Activated CD4-positive, alpha-beta T cell treated with anti-CD3 and anti-CD28 coated beads, Interleukin-2, Interleukin-4, amounts not matched to agents 100 ng/mL and 50 ng/mL, durations not matched to agents 16 hours and 8 hours (primary cell): ENCODE measurements at regions not wholly inside any gene's neighbourhood (a gene's known extent, or its start where the extent isn't known, plus 50 kb on each side); places are given as distances from the start of the nearest gene placed in this dataset.
A peak's percentile ranks its signal among the peaks of the same experiment; 100 is the strongest.

Source experiments
- DNase-seq: peaks from one replicate; pipeline ENCODE4 v3.0.0-alpha.2; 2020; ENCODE audit warnings: low spot score

- DNase-seq, result peak; percentile 33
Measured at GRCh38 chr4:123026015-123026414, 103.6 kb upstream of the NUDT6 start.

GRCh38 chr4:123031664-123032063 lies 109.3 kb upstream of the NUDT6 start:
- no peak for DNase-seq

- DNase-seq, result no peak
Measured at GRCh38 chr4:123034023-123034422, 111.6 kb upstream of the NUDT6 start.

GRCh38 chr4:123035239-123035638 lies 112.8 kb upstream of the NUDT6 start:
- no peak for DNase-seq

- DNase-seq, result peak; percentile 17
Measured at GRCh38 chr4:123037804-123038203, 115.4 kb upstream of the NUDT6 start.

GRCh38 chr4:123042095-123042494 lies 119.7 kb upstream of the NUDT6 start:
- no peak for DNase-seq

- no peak for DNase-seq
Measured at GRCh38 chr4:123043013-123043412, 120.6 kb upstream of the NUDT6 start.

GRCh38 chr4:123043793-123044425 lies 121.5 kb upstream of the NUDT6 start:
- no peak for DNase-seq

- DNase-seq, result no peak
Measured at GRCh38 chr4:123046096-123046495, 123.7 kb upstream of the NUDT6 start.

- no peak for DNase-seq
Measured at GRCh38 chr4:123050018-123050417, 127.6 kb upstream of the NUDT6 start.

- no peak for DNase-seq
Measured at GRCh38 chr4:123052007-123052406, 129.6 kb upstream of the NUDT6 start.

GRCh38 chr4:123055943-123056342 lies 133.5 kb upstream of the NUDT6 start:
- no peak for DNase-seq

GRCh38 chr4:123060039-123060770 lies 137.8 kb upstream of the NUDT6 start:
- DNase-seq, result no peak

GRCh38 chr4:123064390-123064789 lies 142.0 kb upstream of the NUDT6 start:
- no peak for DNase-seq

GRCh38 chr4:123068081-123068480 lies 145.7 kb upstream of the NUDT6 start:
- no peak for DNase-seq

GRCh38 chr4:123072060-123072459 lies 149.7 kb upstream of the NUDT6 start:
- no peak for DNase-seq

GRCh38 chr4:123073650-123074049 lies 151.3 kb upstream of the NUDT6 start:
- no peak for DNase-seq

GRCh38 chr4:123077330-123077729 lies 154.9 kb upstream of the NUDT6 start:
- no peak for DNase-seq

- no peak for DNase-seq
Measured at GRCh38 chr4:123081971-123082370, 159.6 kb upstream of the NUDT6 start.

GRCh38 chr4:123083646-123084045 lies 161.2 kb upstream of the NUDT6 start:
- DNase-seq, result no peak

GRCh38 chr4:123088501-123088900 lies 166.1 kb upstream of the NUDT6 start:
- no peak for DNase-seq

- DNase-seq, result no peak
Measured at GRCh38 chr4:123090886-123091285, 168.5 kb upstream of the NUDT6 start.

GRCh38 chr4:123092586-123092985 lies 170.2 kb upstream of the NUDT6 start:
- no peak for DNase-seq

- DNase-seq, result peak; percentile 2
Measured at GRCh38 chr4:123093236-123093635, 170.8 kb upstream of the NUDT6 start.
